Progenitor cell of endocrine pancreas (in vitro differentiated cells): ENCODE measurements at regions not wholly inside any gene's neighbourhood (a gene's known extent, or its start where the extent isn't known, plus 50 kb on each side); places are given as distances from the start of the nearest gene placed in this dataset.

Experiments used
- DNase-seq: peaks from one replicate; pipeline ENCODE4 v3.0.0; 2021; ENCODE audit warnings: low spot score; ENCODE audit not compliant: unreplicated experiment
- H3K27ac Mint-ChIP-seq: 2 replicates; pipeline ENCODE4 v1.8.0; 2021; ENCODE audit warnings: mild to moderate bottlenecking, moderate library complexity, mixed read lengths
- H3K27me3 Mint-ChIP-seq: 2 replicates; pipeline ENCODE4 v1.8.0; 2021; ENCODE audit warnings: mixed read lengths
- H3K36me3 Mint-ChIP-seq: 2 replicates; pipeline ENCODE4 v1.8.0; 2022; ENCODE audit warnings: mixed read lengths; ENCODE audit not compliant: insufficient read depth
- H3K4me1 Mint-ChIP-seq: 2 replicates; pipeline ENCODE4 v1.8.0; 2021; ENCODE audit warnings: low read depth, mixed read lengths
- H3K4me3 Mint-ChIP-seq: 2 replicates; pipeline ENCODE4 v1.8.0; 2021; ENCODE audit warnings: low read depth, mild to moderate bottlenecking, moderate library complexity, mixed read lengths
- H3K9me3 Mint-ChIP-seq: 2 replicates; pipeline ENCODE4 v1.8.0; 2021; ENCODE audit warnings: low read depth, mixed read lengths
- TF ChIP-seq, protein P1 (sequence below): fragments of 200-600 bp; sonication (generic); IDR thresholded peaks from one replicate; pipeline ENCODE4 v1.5.0; 2021; ENCODE audit warnings: antibody characterized with exemption, mild to moderate bottlenecking; ENCODE audit not compliant: unreplicated experiment

DNA sequence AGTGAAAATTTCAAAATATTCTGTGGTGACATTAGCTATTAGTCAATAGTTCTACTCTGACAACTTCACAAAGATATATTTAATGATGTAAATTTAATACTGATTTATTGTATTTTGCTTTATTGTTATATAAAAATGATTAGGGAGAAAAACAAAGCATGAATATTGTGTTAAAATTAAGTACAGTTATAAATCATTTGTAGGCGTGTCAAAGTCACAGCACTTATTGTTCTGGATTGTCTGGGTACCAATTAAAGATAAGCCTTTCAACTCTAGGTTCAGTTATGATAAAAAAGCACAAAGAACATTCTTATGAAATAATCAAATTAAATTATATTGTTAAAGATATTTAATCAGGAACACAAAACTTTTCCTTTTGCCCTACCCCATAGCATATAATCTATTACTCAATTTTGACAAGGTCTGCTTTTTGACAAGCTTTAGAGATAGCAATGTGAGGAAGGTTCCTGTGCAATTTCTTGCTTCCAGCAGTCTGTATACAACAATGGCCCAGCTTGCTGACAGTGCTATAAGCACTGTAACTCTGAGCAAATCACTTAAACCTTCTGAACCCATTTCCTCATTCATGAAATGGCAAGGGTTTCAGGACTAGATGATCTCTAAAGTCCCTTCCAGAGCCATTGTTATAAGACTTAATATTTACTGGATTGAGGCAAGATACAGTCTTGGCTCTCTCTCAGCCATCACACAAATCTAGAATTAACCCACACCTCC is 910.3 kb upstream of the LCORL start:
- Mint-ChIP-seq H3K9me3 (peaks cover 5% of the 10 kb centered on the region), H3K36me3 (no peaks in the 10 kb centered on the region), H3K4me3 (no peak overlapping the region), H3K27ac (no peak overlapping the region), H3K27me3 (no peaks in the 10 kb centered on the region), H3K4me1 (peaks cover 27% of the 10 kb centered on the region)
- TF ChIP-seq, protein P1, sequence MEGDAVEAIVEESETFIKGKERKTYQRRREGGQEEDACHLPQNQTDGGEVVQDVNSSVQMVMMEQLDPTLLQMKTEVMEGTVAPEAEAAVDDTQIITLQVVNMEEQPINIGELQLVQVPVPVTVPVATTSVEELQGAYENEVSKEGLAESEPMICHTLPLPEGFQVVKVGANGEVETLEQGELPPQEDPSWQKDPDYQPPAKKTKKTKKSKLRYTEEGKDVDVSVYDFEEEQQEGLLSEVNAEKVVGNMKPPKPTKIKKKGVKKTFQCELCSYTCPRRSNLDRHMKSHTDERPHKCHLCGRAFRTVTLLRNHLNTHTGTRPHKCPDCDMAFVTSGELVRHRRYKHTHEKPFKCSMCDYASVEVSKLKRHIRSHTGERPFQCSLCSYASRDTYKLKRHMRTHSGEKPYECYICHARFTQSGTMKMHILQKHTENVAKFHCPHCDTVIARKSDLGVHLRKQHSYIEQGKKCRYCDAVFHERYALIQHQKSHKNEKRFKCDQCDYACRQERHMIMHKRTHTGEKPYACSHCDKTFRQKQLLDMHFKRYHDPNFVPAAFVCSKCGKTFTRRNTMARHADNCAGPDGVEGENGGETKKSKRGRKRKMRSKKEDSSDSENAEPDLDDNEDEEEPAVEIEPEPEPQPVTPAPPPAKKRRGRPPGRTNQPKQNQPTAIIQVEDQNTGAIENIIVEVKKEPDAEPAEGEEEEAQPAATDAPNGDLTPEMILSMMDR = no peak
- no peak for DNase-seq

DNA sequence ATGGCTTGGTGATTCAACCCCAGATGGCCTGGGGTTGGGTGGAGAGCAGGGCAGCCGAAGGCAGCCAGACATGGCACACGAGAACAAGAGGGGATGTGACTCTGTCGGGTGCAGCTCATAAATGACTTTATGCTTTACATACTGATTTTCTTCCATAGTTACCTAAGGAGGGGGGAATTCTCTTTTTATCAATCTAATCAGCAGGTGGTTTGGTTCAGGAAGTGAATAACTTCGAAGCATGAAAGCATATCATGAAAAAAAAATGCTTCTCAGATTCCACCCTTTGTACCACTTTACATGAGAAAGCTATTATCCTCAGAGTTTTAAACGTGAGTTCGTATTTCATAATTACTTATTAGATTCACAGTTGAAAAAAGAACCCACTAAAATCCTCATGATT is 908.9 kb upstream of the LCORL start:
- no peak for DNase-seq
- H3K4me3 Mint-ChIP-seq = no peak overlapping the region
- no peaks in the 10 kb centered on the region for H3K27me3 Mint-ChIP-seq
- H3K4me1 Mint-ChIP-seq = peaks cover 16% of the 10 kb centered on the region
- no peaks in the 10 kb centered on the region for H3K36me3 Mint-ChIP-seq
- H3K27ac Mint-ChIP-seq = no peak overlapping the region
- TF ChIP-seq, protein P1 = no peak
- H3K9me3 Mint-ChIP-seq = peaks cover 3% of the 10 kb centered on the region

DNA sequence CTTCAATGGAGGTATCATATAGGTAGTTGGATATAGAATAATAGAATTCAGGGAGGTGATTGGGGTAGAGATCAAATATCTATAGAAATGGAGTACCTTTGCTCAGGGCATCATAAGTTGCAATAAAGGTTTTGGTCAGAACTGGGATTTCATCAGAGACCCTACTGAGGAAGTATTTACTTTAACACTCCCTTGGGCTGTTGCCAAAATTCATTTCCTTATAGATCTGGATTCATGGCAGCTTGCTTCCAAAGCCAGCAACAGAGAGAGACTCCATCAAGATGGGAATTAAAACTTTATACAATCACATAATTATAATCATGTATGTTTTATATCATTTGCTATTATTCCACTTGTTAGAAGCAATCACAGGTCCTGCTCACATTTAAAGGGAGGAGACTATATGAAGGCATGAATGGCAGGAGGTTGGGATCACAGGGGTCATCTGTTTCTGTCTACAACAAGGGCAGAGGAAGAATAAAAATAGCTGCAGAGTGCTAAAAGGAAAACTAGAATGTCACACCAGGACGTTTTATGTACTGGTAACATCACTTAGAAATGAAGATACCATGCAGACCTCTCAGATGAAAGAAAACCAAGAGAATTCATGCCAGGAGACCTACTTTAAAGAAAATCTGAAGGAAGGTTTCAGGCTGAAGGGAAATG is 902.1 kb upstream of the LCORL start:
- Mint-ChIP-seq H3K4me1 (no peaks in the 10 kb centered on the region), H3K36me3 (no peaks in the 10 kb centered on the region), H3K27ac (no peak overlapping the region), H3K4me3 (no peak overlapping the region), H3K9me3 (peaks cover 3% of the 10 kb centered on the region), H3K27me3 (no peaks in the 10 kb centered on the region)
- no peak for DNase-seq
- TF ChIP-seq, protein P1 = no peak

DNA sequence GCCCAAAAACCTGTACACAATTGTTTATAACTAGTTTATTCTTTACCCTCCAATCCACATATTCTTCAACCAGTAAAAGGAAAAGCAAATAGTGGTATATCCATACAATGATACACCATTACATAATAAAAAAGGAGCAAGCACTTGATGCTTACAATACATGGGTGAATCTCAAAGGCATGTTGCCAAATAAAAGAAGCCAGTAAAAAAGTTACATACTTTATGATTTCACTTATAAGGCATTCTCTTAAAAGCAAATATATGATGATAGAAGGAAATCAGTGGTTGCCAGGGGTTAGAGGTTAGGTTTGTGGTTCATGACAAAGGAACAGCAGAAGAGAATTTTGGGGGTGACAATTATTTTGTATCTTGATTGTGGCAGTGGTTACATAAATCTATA is 896.1 kb upstream of the LCORL start:
- H3K27me3 Mint-ChIP-seq = no peaks in the 10 kb centered on the region
- peaks cover 6% of the 10 kb centered on the region for H3K9me3 Mint-ChIP-seq
- H3K36me3 Mint-ChIP-seq = no peaks in the 10 kb centered on the region
- no peaks in the 10 kb centered on the region for H3K4me1 Mint-ChIP-seq
- no peak for DNase-seq
- TF ChIP-seq, protein P1 = no peak
- H3K4me3 Mint-ChIP-seq = no peak overlapping the region
- no peak overlapping the region for H3K27ac Mint-ChIP-seq

DNA sequence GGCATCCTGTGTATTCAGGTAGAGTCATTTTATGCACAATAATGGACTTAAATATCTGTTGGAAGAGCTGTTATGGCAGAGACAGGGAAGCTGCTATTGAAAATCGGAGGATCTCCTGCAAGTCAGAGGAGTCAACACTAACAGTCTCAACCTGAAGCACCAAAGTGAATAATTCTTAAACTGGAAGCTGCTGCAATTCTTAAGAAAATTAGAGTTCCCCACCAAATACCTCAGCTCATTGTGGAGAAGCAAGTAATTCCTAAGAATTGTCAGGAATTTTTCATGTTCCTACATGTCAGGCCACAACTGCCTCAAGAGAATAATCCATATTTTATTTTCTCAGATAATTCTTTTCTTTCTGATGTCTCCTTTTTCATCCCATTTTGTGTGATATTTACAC is 892.6 kb upstream of the LCORL start:
- Mint-ChIP-seq H3K9me3 (peaks cover 15% of the 10 kb centered on the region), H3K27me3 (no peaks in the 10 kb centered on the region), H3K36me3 (no peaks in the 10 kb centered on the region), H3K27ac (no peak overlapping the region), H3K4me3 (no peak overlapping the region), H3K4me1 (no peaks in the 10 kb centered on the region)
- TF ChIP-seq, protein P1 = no peak
- no peak for DNase-seq
